Chondrocyte (in vitro differentiated cells): ENCODE measurements at regions not wholly inside any gene's neighbourhood (a gene's known extent, or its start where the extent isn't known, plus 50 kb on each side); places are given as distances from the start of the nearest gene placed in this dataset.
A peak's percentile ranks its signal among the peaks of the same experiment; 100 is the strongest.

Experiments
- DNase-seq: peaks from one replicate; pipeline ENCODE4 v3.0.0; 2021; ENCODE audit warnings: mixed read lengths, low spot score
- H3K27ac Mint-ChIP-seq: one replicate; pipeline ENCODE4 v1.8.0; 2021; ENCODE audit warnings: mild to moderate bottlenecking, moderate library complexity, mixed read lengths; ENCODE audit not compliant: unreplicated experiment
- H3K27me3 Mint-ChIP-seq: 2 replicates; pipeline ENCODE4 v1.8.0; 2021; ENCODE audit warnings: low read depth, mixed read lengths
- H3K36me3 Mint-ChIP-seq: 2 replicates; pipeline ENCODE4 v1.8.0; 2021; ENCODE audit warnings: low read depth, mixed read lengths
- H3K4me1 Mint-ChIP-seq: 2 replicates; pipeline ENCODE4 v1.8.0; 2021; ENCODE audit warnings: low read depth, mild to moderate bottlenecking, mixed read lengths
- H3K4me3 Mint-ChIP-seq: one replicate; pipeline ENCODE4 v1.8.0; 2021; ENCODE audit warnings: mild to moderate bottlenecking, moderate library complexity, mixed read lengths; ENCODE audit not compliant: unreplicated experiment
- H3K9me3 Mint-ChIP-seq: 2 replicates; pipeline ENCODE4 v1.8.0; 2021; ENCODE audit warnings: low read depth, mixed read lengths
- CTCF ChIP-seq: fragments of 200-600 bp; sonication (generic); IDR thresholded peaks from 2 replicates; pipeline ENCODE4 v1.5.0; 2021; ENCODE audit warnings: antibody characterized with exemption, mild to moderate bottlenecking, moderate library complexity

- Mint-ChIP-seq H3K4me1 (peaks cover 21% of the 10 kb centered on the region), H3K36me3 (peaks cover 6% of the 10 kb centered on the region), H3K4me3 (no peak overlapping the region), H3K27me3 (peaks cover 4% of the 10 kb centered on the region), H3K9me3 (peaks cover 14% of the 10 kb centered on the region), H3K27ac (no peak overlapping the region)
- no peak for DNase-seq
- TF ChIP-seq CTCF: no peak
Observed at GRCh38 chr10:93150289-93150688, 76.6 kb downstream of the CYP26A1 start.

- H3K4me1 Mint-ChIP-seq: peaks cover 21% of the 10 kb centered on the region
- no peak for TF ChIP-seq CTCF
- DNase-seq: no peak
- no peak overlapping the region for H3K4me3 Mint-ChIP-seq
- peaks cover 18% of the 10 kb centered on the region for H3K9me3 Mint-ChIP-seq
- peaks cover 6% of the 10 kb centered on the region for H3K36me3 Mint-ChIP-seq
- H3K27me3 Mint-ChIP-seq: peaks cover 4% of the 10 kb centered on the region
- H3K27ac Mint-ChIP-seq: no peak overlapping the region
Observed at GRCh38 chr10:93150990-93151547, 77.4 kb downstream of the CYP26A1 start.

GRCh38 chr10:93152136-93152535 lies 78.4 kb downstream of the CYP26A1 start:
- no peak for TF ChIP-seq CTCF
- no peak overlapping the region for H3K4me3 Mint-ChIP-seq
- no peak for DNase-seq
- H3K9me3 Mint-ChIP-seq: peaks cover 18% of the 10 kb centered on the region
- H3K36me3 Mint-ChIP-seq: peaks cover 6% of the 10 kb centered on the region
- peak overlapping the region; percentile 78 for H3K27ac Mint-ChIP-seq
- H3K27me3 Mint-ChIP-seq: peaks cover 4% of the 10 kb centered on the region
- peaks cover 18% of the 10 kb centered on the region for H3K4me1 Mint-ChIP-seq

GRCh38 chr10:93154531-93154930 lies 80.8 kb downstream of the CYP26A1 start:
- H3K4me3 Mint-ChIP-seq: no peak overlapping the region
- DNase-seq: no peak

GRCh38 chr10:93160140-93160539 lies 86.4 kb downstream of the CYP26A1 start:
- H3K36me3 Mint-ChIP-seq: no peaks in the 10 kb centered on the region
- peaks cover 9% of the 10 kb centered on the region for H3K4me1 Mint-ChIP-seq
- TF ChIP-seq CTCF: no peak
- H3K27me3 Mint-ChIP-seq: no peaks in the 10 kb centered on the region
- no peak overlapping the region for H3K4me3 Mint-ChIP-seq
- H3K27ac Mint-ChIP-seq: no peak overlapping the region
- DNase-seq: no peak
- peaks cover 24% of the 10 kb centered on the region for H3K9me3 Mint-ChIP-seq

More at GRCh38 chr10:93154531-93154930, 80.8 kb downstream of the CYP26A1 start:
- H3K9me3 Mint-ChIP-seq: peaks cover 34% of the 10 kb centered on the region
- TF ChIP-seq CTCF: no peak
- H3K27me3 Mint-ChIP-seq: no peaks in the 10 kb centered on the region
- H3K4me1 Mint-ChIP-seq: peaks cover 11% of the 10 kb centered on the region
- H3K27ac Mint-ChIP-seq: no peak overlapping the region
- peaks cover 2% of the 10 kb centered on the region for H3K36me3 Mint-ChIP-seq
